Activated CD4-positive, alpha-beta T cell treated with anti-CD3 and anti-CD28 coated beads, Interleukin-2, amount 50 U/mL, for 16 hours (primary cell): ENCODE measurements at regions not wholly inside any gene's neighbourhood (a gene's known extent, or its start where the extent isn't known, plus 50 kb on each side); places are given as distances from the start of the nearest gene placed in this dataset.

Experiments
- DNase-seq: peaks from one replicate; pipeline ENCODE4 v3.0.0-alpha.2; 2020

DNA sequence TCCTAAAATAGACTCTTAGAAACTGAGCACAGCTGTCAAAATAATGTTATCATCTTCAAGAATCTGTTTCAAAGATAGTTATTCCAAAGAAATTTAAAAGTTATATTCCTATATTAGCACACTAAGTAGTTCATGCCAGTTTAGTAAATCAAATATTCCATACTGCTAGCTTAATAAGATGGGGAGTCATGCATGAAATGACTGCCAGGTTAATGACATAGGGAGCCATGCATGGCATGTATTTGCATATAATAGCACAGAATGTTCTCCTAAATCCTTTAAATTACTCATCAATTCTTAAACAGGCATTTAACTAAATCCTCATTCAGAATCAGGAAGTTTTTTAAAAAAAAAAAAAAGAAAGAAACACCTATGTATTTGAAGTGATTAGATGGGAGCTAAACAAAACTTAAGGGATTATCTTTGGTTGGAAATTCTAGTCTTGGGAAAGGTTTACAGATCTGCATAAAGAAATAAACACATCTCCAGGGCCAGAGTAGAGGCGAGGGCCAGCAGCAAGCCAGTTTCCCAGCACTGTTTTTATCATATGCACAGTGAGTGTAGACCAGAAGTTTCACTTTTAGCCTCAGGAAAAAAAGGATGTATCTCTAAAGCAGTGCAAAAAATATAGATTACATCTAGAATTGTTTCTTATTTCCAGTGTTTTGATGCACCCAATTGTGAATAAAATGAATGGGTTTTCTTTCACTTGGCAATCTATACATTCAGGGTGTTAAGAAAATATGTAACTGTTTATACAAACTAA is 366.4 kb upstream of the AGTR1 start:
- no peak for DNase-seq

DNA sequence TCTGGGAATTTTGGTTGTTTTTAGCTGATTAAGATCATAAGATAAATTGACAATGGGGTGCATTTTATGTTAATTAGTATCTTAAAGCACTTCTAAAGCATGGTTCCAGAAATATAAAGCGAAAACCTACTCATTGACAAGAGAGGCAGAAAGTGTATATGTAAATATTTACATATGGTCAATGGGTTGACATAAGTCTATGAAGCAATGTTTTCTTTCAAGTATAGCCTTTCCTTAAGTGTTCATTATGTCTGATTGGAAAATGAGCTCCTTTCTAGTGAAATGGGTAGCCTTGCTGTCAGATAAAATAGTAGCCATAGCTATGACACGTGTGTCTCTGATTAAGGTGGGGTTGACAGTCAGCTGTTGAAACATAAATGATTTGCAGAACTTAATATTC is 365.2 kb upstream of the AGTR1 start:
- DNase-seq, result no peak

DNA sequence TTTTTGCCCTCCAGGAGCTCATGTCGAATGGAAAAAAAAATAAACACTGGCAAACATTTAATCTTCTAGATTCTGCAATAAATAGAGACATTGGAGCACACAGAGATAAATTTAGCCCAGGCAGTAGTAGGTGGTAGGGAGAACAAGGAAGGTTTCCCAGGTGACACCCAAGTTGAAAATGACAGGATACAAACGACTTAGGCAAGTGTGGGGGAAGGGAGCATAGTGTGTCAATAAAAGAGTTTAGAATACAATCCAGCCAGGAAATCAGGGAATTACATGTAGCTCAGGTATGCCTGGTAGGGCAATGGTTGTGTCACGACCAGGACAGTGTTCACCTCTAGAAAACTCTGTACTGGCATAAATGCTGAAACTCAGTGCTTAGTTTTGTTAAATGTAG is 364.6 kb upstream of the AGTR1 start:
- DNase-seq, result no peak

DNA sequence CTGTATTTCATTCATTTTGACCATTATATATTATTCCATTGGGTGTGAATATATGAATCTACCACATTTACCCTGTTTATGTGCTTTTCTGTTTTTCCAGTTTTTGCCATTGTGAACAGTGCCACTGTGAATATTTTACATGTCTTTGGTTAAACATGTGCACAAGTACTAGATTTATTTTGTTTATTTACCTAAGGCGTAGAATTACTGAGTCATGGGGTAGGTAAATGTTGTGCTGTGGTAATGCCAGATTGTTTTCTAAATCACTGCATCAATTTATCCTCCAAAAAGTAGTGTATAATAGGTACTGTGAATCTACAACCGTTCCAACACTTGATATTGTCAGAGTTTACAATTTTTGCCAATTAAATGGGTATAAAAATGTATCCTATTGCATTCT is 362.1 kb upstream of the AGTR1 start:
- DNase-seq, result no peak

DNA sequence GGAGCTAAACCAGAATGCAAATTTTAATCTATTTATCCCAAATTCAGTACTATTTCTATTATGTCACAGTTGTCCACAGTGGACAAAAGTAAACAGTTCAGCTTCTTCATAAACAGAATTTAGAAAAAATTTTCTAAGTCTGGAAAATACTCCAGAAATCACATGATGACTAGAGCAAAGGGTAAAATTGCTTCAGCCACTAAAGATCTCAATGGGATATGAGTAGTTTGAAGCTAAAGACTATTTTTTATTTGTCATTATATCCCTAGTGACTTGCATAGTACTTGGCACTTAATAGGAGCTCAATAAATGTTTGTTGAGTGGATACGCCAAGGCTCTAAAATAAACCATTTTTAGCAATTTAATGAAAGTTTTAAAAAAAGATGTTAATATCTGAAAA is 354.3 kb upstream of the AGTR1 start:
- DNase-seq, result no peak

DNA sequence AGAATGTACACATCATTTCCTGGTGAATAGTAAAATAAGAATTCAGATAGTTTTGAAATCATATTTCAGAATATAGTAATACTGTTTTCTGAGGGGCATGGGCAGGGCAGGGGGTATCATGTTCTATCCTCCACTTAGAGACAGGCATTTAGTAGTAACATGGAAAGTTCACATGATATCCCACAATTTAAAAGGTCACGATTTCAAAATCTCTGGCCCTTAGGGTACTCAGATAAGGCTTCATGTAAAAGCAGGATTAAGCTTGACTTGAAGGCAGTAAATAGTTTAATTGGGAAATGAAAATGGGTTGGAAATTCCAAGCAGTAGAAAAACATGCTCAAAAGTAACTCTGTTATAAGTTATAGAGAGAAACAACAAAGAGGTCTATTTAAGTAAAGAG is 353.2 kb upstream of the AGTR1 start:
- DNase-seq, result no peak

DNA sequence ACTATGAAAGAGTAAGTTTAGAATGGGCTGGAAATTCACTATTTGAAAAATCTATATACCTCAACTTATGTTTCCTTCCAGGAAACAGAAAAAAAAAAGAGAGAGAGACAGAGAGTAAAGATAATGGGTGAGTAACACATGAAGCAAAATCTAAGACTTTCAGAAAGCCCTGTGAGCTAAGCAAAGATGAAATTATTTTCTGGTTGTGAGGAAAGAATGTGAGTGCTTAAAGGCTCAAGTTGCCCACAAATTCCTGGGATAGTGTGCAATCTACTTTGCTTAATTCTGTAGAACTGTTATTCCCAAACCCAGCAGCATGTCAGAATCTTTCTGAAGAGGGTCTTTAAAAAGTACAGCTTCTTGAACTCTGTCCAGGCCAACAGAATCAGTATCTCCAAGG is 337.7 kb upstream of the AGTR1 start:
- DNase-seq, result no peak

DNA sequence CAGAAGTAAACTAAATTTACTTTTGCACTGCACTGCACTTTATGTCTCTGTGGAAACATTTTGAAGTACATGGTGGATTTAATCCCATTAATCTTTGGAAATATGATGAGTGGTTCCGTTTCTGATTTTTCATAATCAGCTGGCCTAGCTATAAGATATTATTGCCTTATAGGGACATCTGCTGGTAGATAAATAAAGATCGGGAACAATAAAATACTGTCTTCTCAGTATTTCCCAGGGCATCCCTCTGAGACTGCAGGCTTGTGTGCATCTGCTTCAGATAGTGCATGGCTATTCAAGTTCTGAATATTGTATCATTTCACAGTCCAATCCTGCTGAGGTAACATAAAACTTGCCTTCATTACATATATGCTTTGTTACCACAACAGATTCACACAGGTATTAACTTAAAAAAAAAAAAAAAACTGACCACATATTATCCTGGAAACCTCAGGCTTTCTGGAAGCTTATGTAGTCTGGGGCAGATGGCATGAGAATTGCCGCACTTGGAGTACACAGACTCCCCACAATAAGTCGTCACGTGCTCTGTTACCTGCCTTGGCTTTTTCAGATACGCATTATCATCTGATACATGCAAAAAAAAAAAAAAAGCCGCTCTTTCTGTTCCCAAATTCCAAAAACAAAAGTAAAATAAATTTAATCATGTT is 330.8 kb upstream of the AGTR1 start:
- no peak for DNase-seq

DNA sequence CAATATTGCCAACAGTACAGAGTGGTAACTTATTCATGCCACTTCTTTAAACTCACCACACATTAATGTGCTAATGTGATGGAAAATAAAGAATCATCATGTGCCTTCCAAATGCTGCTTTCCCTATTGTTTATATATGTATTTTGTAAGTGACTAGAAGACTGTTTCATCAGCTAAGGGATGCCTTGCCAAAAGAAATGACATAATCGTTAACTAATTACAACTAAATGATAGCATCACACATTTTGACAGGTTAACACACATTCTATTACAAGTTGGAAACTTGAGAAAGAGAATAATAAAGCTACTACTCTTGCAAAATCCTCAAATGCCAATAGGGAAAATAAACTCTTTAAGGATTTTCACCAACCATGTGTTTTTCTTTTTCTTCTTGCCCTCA is 329.9 kb upstream of the AGTR1 start:
- DNase-seq, result no peak

DNA sequence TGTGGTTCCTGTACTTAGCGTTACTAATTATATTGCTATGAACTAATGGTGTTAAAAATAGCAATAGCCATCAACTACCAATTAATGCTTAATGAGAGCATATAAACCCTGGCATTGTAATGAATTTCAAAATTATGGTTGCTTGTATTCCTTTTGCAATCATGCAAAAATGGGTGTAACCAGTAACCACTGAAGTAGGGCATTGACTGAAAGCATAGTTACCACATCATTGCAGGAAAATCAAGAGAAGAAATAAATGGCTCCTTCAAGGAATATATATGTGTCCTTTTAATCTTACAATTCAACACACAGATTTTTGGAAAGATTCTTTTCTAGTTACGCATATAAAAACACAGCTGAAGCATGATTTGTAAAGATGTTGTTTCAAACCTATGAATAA is 328.3 kb upstream of the AGTR1 start:
- no peak for DNase-seq

DNA sequence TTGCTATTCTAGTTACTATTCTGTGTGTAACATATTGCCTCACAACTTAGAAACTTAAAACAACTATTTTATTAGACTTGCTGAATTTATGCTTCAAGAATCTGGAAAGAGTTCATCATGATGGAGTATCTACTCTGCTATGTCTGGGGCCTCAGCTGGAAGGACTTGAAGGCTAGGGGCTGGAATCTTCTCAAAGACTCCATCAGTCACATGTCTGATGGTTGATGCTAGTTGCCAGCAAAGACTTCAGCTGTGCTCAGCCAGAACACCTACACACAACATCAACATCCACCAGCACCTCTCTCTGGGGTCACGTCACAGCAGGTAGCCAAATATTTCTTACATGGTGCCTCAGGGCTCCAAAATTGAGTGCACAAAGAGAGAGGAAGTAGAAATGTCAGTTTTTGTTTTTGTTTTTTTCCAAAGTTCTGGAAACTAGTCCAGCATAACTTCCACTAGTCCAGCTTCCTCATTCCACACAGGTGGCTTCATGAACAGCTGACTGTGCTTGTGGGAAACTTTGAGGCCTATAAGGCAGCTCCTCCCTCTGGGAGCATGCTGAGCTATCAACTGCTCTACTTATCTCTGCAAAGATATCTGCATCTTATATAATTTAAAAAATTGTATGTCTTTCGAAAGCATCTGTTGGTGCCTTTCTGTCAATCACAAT is 325.4 kb upstream of the AGTR1 start:
- DNase-seq, result no peak

DNA sequence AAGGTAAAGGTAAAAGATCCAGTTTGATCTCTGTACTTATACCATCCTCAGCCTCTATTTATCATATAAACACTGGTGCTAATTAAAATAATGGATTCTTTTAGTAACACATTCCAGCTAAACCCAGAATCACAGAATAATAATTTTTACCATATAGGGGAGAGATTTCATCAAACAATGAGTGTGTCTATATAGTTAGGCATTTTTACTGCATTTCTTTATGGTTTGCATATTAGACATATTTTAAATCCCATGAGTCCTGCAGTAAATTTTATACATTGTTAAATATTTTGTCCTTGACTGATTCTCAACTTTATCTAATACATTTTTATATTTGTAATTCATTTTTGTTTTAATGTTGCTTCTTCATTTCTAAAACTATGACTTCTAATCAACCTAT is 323.7 kb upstream of the AGTR1 start:
- DNase-seq, result no peak

DNA sequence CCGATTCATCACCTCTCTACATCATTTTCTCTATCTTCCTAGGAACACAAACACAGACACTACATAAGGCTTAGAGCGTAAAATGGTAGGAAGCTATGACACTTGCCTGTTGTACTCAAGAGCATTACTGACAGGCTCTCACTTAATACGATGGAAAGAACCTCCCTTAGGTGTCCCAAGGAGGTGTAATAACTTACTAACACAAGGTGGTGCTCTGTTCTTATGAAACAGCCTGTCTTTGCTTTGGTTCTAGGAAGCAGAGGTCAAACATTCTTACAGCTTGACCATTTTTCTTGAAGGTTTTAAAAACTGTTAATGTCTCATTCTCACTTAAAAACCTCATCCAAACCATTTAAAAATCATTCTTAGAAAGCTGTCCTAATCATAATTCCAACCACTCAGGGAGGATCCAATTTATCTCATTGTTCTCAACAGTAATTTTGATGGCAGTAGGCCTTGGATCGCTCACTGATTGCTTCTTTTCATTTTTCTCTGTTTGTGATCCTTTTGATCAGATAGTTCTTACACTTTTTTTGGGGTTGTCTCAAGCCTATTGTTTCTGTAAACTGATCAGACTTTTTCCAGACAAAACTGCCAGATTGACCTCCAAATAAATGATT is 317.8 kb upstream of the AGTR1 start:
- no peak for DNase-seq

DNA sequence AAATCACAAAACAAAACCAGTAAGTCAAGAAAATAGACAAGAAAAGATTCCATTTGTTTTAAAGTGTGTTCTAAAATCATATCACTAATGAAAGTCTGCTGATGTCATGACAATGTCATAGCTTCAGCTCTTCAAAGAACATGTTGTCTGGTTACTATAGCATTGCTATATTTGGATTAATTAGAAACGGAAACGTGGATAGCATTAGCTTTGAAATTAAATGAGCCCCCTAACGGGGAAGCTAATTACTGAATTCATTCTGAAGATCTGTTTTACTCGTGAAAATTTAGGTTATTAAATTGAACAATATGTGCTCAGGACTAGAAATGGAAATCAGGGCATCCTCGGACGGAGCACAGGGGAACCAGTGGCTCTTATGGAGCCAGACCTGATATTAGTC is 316.7 kb upstream of the AGTR1 start:
- no peak for DNase-seq

DNA sequence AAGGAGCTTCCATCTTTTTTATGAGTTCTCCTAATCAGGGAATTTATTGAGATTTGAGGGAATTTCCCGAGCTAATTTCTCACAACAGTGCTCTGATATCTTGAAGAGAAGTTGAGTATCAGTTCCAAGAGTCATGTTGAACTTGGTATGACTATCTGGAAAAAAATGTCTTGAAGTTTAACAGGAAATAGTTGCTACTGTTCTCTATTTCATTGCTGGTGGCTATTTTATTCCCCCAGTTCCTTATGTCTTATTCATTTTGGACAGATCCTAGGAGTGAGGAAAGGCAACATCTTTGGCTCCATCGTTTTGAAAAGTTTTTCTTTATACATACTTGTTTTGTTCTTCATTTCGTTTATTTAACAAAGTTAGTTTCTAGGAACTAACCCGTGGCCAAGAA is 307.8 kb upstream of the AGTR1 start:
- no peak for DNase-seq

DNA sequence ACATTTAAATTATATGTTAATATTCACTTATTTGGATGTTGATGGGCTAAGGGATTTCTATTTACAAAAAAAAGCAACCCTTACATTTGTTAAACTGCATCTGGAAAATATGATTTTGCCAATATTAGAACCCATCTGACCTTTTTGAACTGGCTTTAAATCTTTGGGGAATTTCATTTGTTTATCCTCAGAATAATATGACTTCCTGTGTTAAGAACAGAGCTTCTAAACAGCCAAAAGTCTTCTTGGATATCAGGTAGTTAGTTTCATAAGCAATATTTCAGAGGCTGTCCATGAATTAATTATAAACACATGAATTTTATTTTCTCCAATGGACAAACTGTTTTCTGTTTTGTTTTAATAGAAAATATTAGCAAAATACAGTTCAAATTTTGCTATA is 301.9 kb upstream of the AGTR1 start:
- no peak for DNase-seq

DNA sequence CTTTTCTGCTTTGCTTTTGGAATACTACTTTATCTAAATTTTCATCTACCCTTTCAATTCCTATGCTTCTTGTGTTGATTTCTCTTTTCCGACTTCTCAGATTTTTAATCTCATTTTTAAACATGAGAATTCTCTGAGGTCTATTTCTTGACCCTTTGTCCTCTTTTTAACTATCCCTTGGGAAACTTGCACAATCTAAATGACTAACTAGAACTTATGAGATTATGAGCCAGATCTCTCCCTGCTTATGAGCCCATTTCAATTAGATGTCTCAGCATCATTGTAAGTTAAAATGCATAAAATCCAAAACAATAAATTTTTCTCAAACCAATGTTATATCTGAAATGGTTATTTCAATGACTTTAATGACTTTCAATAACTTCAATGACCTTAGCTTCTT is 296.9 kb upstream of the AGTR1 start:
- no peak for DNase-seq

DNA sequence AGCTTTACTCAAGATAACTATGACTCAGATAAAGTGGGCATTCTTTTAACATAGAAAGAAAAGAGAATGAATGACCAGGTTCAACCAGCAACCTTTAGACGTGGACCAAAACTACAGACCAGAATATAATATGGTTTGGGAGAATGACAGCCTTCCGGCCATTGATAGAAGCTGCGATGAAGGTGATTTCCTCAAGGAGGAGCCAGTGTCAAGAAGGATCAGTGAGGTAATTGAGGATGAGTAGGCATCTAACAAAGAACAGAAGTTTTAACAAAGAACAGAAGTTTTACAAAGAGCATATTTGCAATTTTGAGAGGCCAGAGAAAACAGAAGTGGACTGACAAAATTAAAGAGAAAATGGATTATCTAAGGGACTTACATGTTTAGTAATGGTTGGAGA is 289.0 kb upstream of the AGTR1 start:
- DNase-seq, result no peak

DNA sequence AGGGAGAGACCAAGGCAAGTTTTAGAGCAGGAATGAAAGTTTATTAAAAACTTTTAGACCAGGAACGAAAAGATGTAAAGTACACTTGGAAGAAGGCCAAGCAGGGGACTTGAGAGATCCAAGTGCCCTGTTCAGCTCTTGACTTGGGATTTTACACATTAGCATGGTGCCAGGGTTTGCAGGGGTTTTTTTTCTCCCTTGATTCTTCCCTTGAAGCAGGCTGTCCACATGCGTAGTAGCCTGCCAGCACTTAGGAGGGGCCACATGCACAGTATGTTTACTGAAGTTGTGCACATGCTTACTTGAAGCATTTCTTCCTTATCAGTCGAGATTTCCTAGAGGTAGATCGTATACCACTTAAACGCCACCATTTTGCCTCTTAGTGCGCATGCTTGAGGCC is 277.5 kb upstream of the AGTR1 start:
- DNase-seq, result no peak

DNA sequence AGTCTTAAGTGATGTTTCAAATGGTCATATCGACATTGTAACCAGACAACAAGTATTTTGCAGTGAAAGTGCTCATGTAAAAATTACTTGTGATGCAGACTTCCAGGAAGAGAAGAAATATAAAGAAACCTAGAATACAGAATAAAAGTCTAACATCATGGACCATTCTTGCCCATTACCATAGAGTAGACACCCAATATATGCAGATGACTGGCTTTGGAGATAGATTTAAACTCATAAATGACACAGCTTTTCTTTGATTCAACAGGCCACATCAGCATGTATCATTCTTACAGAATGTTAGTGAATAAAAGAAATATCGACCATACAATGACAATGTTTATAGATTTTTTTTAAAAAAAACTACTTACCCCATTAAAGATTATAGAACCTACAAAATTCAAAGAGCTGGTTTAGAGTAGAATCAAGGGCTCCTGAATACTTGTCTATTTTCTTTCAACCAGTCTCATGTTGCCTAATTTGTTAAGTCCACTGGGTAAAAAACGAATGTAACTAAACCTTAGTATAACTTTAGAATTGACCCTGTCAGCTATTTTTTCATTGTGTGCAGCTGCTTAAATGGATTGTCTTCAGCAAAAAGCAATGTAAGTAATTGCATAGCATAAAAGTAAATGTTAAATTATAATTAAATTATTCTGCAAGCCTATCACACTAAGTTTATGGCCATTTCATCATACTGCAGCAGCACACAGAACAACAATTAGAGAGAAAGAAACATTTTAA is 268.7 kb upstream of the AGTR1 start:
- no peak for DNase-seq

DNA sequence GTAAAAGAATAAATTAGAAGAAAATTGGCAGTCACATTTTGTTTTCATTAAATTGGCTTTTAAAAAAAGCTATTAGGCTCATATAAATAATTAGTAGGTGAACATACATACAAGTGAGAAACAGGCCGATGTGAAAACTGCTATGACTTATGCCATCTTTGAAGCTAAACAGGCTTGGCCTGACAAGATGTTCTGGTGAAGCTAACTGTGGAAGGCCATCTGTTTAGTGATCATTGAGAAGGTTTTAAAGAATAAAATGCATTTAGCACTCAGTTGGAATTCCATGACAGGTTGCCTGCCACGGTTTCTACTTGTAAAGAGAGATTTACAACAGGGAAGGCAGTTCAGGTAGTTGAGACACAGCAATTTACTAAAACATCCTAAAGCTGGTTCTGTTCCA is 264.0 kb upstream of the AGTR1 start:
- no peak for DNase-seq

DNA sequence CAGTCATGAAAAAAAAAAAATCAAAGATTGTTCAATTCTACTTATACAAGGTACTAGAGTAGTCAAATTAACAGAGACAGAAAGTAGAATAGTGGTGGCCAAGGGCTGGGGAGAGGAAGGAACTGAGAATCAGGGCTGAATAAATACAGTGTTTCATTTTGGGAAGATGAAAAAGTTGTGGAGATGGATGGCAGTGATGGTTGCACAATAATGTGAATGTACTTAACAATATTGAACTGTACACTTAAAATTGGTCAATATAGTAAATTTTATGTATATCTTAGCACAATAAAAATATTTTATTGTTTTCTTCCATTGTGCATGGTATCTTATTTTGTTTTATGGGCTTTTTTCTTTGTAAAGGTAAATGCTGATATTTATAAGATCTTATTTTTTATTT is 262.2 kb upstream of the AGTR1 start:
- DNase-seq, result no peak

DNA sequence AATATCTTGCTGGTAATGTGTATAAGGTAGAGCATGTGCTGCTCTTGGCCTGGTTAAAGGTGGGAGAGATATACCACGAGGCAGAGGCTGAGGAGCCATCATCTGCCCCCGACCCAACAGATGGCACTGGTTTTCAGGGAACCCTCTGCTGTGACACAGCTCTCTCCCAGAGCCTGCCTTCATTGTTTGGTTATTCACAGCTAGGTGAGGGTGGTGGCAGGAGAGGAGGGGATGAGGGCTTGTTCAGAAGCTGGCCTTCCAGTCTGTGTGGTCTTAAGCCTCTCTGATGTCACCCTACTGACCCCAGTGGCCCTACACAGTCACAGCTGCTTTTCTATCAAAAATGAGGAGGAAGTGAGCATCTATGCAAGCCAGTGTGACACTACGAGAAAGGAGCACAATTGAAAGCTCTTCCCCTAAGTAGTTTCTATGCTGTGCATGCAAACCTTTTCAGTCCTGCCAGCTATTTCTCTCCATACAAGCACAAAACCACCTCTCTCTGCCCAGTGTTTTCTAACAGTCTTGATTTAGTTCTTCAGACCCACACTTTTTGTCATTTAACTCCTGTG is 258.4 kb upstream of the AGTR1 start:
- no peak for DNase-seq
